ENCODE measurements at regions not wholly inside any gene's neighbourhood (a gene's known extent, or its start where the extent isn't known, plus 50 kb on each side); places are given as distances from the start of the nearest gene placed in this dataset.

GRCh38 chr20:63100926-63101699, 94.3 kb upstream of the BHLHE23 start:
- H3K36me3 ChIP-seq = peaks cover 6% of the 10 kb centered on the region; the same call in 1 of the 2 replicates
- H3K4me2 ChIP-seq = peak overlapping the region; percentile 57
- H3K9me3 ChIP-seq = no peaks in the 10 kb centered on the region
- TF ChIP-seq Cebpa-rat (IDR thresholded peaks at IDR 0.05) = no peak
- peak overlapping the region; percentile 74; the same call in 1 of the 2 replicates for H3K4me3 ChIP-seq
- H3K9ac ChIP-seq = no peak overlapping the region
- no peaks in the 10 kb centered on the region for H3K27me3 ChIP-seq
- H4K20me1 ChIP-seq = no peaks in the 10 kb centered on the region
- peaks cover 60% of the 10 kb centered on the region for H3K4me1 ChIP-seq
- H3K27ac ChIP-seq = peak overlapping the region; percentile 58

GRCh38 chr20:63100174-63100925, 93.6 kb upstream of the BHLHE23 start:
- Histone ChIP-seq H3K36me3 (peaks cover 6% of the 10 kb centered on the region; the same call in 1 of the 2 replicates), H3K27me3 (no peaks in the 10 kb centered on the region), H3K4me1 (peaks cover 60% of the 10 kb centered on the region), H3K9me3 (no peaks in the 10 kb centered on the region), H3K4me3 (no peak overlapping the region), H3K4me2 (peak overlapping the region; percentile 57), H3K9ac (no peak overlapping the region), H4K20me1 (no peaks in the 10 kb centered on the region), H3K27ac (peak overlapping the region; percentile 58)
- TF ChIP-seq Cebpa-rat (IDR thresholded peaks at IDR 0.05) = no peak

GRCh38 chr20:63099456-63100173, 92.9 kb upstream of the BHLHE23 start:
- no peaks in the 10 kb centered on the region for H4K20me1 ChIP-seq
- no peak overlapping the region for H3K27ac ChIP-seq
- no peak overlapping the region for H3K9ac ChIP-seq
- peaks cover 60% of the 10 kb centered on the region for H3K4me1 ChIP-seq
- H3K9me3 ChIP-seq = no peaks in the 10 kb centered on the region
- no peak overlapping the region for H3K4me2 ChIP-seq
- TF ChIP-seq Cebpa-rat (IDR thresholded peaks at IDR 0.05) = no peak
- H3K4me3 ChIP-seq = no peak overlapping the region
- H3K36me3 ChIP-seq = peaks cover 6% of the 10 kb centered on the region; the same call in 1 of the 2 replicates
- H3K27me3 ChIP-seq = no peaks in the 10 kb centered on the region

- TF ChIP-seq Cebpa-rat (IDR thresholded peaks at IDR 0.05) = no peak
- Histone ChIP-seq H4K20me1 (no peaks in the 10 kb centered on the region), H3K27ac (no peak overlapping the region), H3K4me1 (peaks cover 60% of the 10 kb centered on the region), H3K27me3 (no peaks in the 10 kb centered on the region), H3K9ac (no peak overlapping the region), H3K4me2 (no peak overlapping the region), H3K9me3 (no peaks in the 10 kb centered on the region), H3K36me3 (no peaks in the 10 kb centered on the region), H3K4me3 (no peak overlapping the region)
These were observed 91.5 kb upstream of the BHLHE23 start for GRCh38 chr20:63098195-63098810.

- no peak overlapping the region for H3K9ac ChIP-seq
- H3K27me3 ChIP-seq = no peaks in the 10 kb centered on the region
- H3K36me3 ChIP-seq = no peaks in the 10 kb centered on the region
- H4K20me1 ChIP-seq = no peaks in the 10 kb centered on the region
- no peaks in the 10 kb centered on the region for H3K9me3 ChIP-seq
- no peak overlapping the region for H3K4me3 ChIP-seq
- peaks cover 68% of the 10 kb centered on the region for H3K4me1 ChIP-seq
- peak overlapping the region; percentile 68 for H3K4me2 ChIP-seq
- H3K27ac ChIP-seq = no peak overlapping the region
- TF ChIP-seq Cebpa-rat (IDR thresholded peaks at IDR 0.05) = no peak
These were observed 90.6 kb upstream of the BHLHE23 start for GRCh38 chr20:63097336-63097831.

GRCh38 chr20:63096681-63097335, 90.0 kb upstream of the BHLHE23 start:
- H3K4me1 ChIP-seq = peaks cover 69% of the 10 kb centered on the region
- H3K9me3 ChIP-seq = no peaks in the 10 kb centered on the region
- H3K36me3 ChIP-seq = no peaks in the 10 kb centered on the region
- peak overlapping the region; percentile 64; the same call in 1 of the 2 replicates for H3K27ac ChIP-seq
- TF ChIP-seq Cebpa-rat (IDR thresholded peaks at IDR 0.05) = no peak
- no peak overlapping the region for H3K4me3 ChIP-seq
- peak overlapping the region; percentile 68 for H3K4me2 ChIP-seq
- no peaks in the 10 kb centered on the region for H3K27me3 ChIP-seq
- no peaks in the 10 kb centered on the region for H4K20me1 ChIP-seq
- H3K9ac ChIP-seq = peak overlapping the region; percentile 48; the same call in 1 of the 2 replicates

- Histone ChIP-seq H3K27me3 (no peaks in the 10 kb centered on the region), H4K20me1 (no peaks in the 10 kb centered on the region), H3K27ac (peak overlapping the region; percentile 64), H3K9me3 (no peaks in the 10 kb centered on the region), H3K36me3 (no peaks in the 10 kb centered on the region), H3K4me3 (no peak overlapping the region), H3K9ac (peak overlapping the region; percentile 48; the same call in 1 of the 2 replicates), H3K4me2 (peak overlapping the region; percentile 68), H3K4me1 (peaks cover 69% of the 10 kb centered on the region)
- no peak for TF ChIP-seq Cebpa-rat (IDR thresholded peaks at IDR 0.05)
These were observed 89.2 kb upstream of the BHLHE23 start for GRCh38 chr20:63095718-63096654.
